Type B pancreatic cell (in vitro differentiated cells): ENCODE measurements at regions not wholly inside any gene's neighbourhood (a gene's known extent, or its start where the extent isn't known, plus 50 kb on each side); places are given as distances from the start of the nearest gene placed in this dataset.

Source experiments
- DNase-seq: peaks from one replicate; pipeline ENCODE4 v3.0.0; 2021; ENCODE audit warnings: mixed read lengths; ENCODE audit not compliant: unreplicated experiment; ENCODE audit errors: extremely low spot score
- H3K27ac Mint-ChIP-seq: 2 replicates; pipeline ENCODE4 v1.8.0; 2021; ENCODE audit warnings: mild to moderate bottlenecking, mixed read lengths
- H3K27me3 Mint-ChIP-seq: 2 replicates; pipeline ENCODE4 v1.8.0; 2021; ENCODE audit warnings: mixed read lengths
- H3K36me3 Mint-ChIP-seq: 2 replicates; pipeline ENCODE4 v1.8.0; 2021; ENCODE audit warnings: mixed read lengths
- H3K4me1 Mint-ChIP-seq: one replicate; pipeline ENCODE4 v1.8.0; 2021; ENCODE audit warnings: mixed read lengths; ENCODE audit not compliant: unreplicated experiment
- H3K4me3 Mint-ChIP-seq: 2 replicates; pipeline ENCODE4 v1.8.0; 2021; ENCODE audit warnings: mild to moderate bottlenecking, mixed read lengths
- H3K9me3 Mint-ChIP-seq: 2 replicates; pipeline ENCODE4 v1.8.0; 2021; ENCODE audit warnings: mixed read lengths
- CTCF ChIP-seq: fragments of 200-600 bp; sonication (generic); conservative IDR thresholded peaks from 2 replicates; pipeline ENCODE4 v1.5.0; 2021; ENCODE audit warnings: antibody characterized with exemption, mild to moderate bottlenecking

- H3K9me3 Mint-ChIP-seq, result no peaks in the 10 kb centered on the region
- H3K27ac Mint-ChIP-seq, result no peak overlapping the region
- H3K36me3 Mint-ChIP-seq, result no peaks in the 10 kb centered on the region
- H3K4me3 Mint-ChIP-seq, result no peak overlapping the region
- peaks cover 27% of the 10 kb centered on the region for H3K4me1 Mint-ChIP-seq
- TF ChIP-seq CTCF, result no peak
- H3K27me3 Mint-ChIP-seq, result peaks cover 33% of the 10 kb centered on the region
- no peak for DNase-seq
Measured at GRCh38 chr12:131357920-131358319, 353.0 kb upstream of the SFSWAP start.

DNA sequence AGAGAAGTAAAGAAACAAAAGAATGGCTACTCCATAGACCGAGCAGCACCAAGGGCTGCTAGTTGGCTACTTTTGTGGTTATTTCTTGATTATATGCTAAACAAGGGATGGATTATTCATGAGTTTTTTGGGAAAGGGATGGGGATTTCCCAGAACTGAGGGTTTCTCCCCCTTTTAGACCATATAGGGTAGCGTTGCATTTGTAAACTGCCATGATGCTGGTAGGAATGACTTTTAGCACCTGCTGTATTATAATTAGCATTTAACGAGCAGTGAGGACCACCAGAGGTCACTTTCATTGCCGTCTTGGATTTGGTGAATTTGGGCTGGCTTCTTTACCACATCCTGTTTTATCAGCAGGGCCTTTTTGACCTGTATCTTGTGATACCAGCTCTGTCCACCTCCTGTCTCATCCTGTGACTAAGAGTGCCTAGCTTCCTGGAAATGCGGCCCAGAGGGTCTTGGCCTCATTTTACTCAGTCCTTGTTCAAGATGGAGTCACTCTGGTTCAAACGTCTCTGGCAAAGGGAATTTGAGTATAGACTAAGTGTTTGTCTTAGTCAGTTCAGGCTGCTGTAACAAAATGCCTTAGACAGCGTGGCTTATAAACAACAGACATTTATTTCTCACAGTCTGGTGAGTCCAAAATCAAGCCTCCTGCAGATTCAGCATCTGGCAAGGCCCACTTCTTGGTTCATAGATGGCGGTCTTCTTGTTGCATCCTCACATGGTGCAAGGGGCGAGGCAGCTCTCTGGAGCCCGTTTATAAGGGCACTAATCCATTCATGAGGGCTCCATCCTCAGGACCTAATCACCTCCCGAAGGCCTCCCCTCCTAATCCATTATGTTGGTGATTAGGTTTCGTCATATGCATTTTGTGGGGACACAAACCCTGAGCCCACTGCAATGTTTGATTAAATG, 348.3 kb upstream of the SFSWAP start:
- Mint-ChIP-seq H3K27ac (no peak overlapping the region), H3K4me3 (no peak overlapping the region), H3K36me3 (no peaks in the 10 kb centered on the region), H3K9me3 (no peaks in the 10 kb centered on the region), H3K4me1 (no peaks in the 10 kb centered on the region), H3K27me3 (peaks cover 31% of the 10 kb centered on the region)
- TF ChIP-seq CTCF, result no peak
- no peak for DNase-seq

- H3K4me3 Mint-ChIP-seq, result no peak overlapping the region
- H3K4me1 Mint-ChIP-seq, result no peaks in the 10 kb centered on the region
- no peak for TF ChIP-seq CTCF
- no peak overlapping the region for H3K27ac Mint-ChIP-seq
- H3K36me3 Mint-ChIP-seq, result no peaks in the 10 kb centered on the region
- DNase-seq, result no peak
- H3K9me3 Mint-ChIP-seq, result no peaks in the 10 kb centered on the region
- H3K27me3 Mint-ChIP-seq, result peaks cover 30% of the 10 kb centered on the region
Measured at GRCh38 chr12:131363393-131363792, 347.5 kb upstream of the SFSWAP start.

DNA sequence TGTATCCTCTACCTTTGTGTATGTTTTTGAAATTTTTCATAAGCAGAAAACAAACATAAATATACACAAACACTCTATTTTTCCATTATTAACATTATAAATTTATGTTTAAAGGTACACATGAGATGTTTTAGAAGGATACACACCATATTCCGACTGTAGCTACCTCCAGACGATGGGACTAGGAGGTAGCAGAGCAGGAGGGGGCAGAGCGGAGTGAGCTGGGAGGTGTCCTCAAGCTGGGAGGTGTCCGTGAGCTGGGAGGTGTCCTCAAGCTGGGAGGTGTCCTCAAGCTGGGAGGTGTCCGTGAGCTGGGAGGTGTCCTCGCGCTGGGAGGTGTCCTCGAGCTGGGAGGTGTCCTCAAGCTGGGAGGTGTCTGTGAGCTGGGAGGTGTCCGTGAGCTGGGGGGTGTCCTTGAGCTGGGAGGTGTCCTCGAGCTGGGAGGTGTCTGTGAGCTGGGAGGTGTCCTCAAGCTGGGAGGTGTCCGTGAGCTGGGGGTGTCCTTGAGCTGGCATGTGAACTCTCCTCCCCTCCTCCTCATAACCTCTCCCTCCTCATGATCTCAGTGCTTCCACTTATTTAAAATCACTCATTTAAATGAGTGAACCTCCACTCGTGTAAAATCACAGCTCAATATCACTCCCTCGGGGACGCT, 346.9 kb upstream of the SFSWAP start:
- Mint-ChIP-seq H3K27ac (no peak overlapping the region), H3K36me3 (no peaks in the 10 kb centered on the region)
- TF ChIP-seq CTCF, result no peak

GRCh38 chr12:131364903-131365820, 345.7 kb upstream of the SFSWAP start:
- Mint-ChIP-seq H3K4me3 (no peak overlapping the region), H3K36me3 (no peaks in the 10 kb centered on the region), H3K4me1 (peaks cover under 1% of the 10 kb centered on the region), H3K9me3 (no peaks in the 10 kb centered on the region), H3K27me3 (peaks cover 25% of the 10 kb centered on the region), H3K27ac (no peak overlapping the region)
- DNase-seq, result no peak
- no peak for TF ChIP-seq CTCF

More for the DNA sequence above, 346.9 kb upstream of the SFSWAP start:
- Mint-ChIP-seq H3K27me3 (peaks cover 28% of the 10 kb centered on the region), H3K9me3 (no peaks in the 10 kb centered on the region), H3K4me1 (no peaks in the 10 kb centered on the region), H3K4me3 (no peak overlapping the region)
- no peak for DNase-seq
